ENCODE measurements at regions not wholly inside any gene's neighbourhood (a gene's known extent, or its start where the extent isn't known, plus 50 kb on each side); places are given as distances from the start of the nearest gene placed in this dataset.

DNA sequence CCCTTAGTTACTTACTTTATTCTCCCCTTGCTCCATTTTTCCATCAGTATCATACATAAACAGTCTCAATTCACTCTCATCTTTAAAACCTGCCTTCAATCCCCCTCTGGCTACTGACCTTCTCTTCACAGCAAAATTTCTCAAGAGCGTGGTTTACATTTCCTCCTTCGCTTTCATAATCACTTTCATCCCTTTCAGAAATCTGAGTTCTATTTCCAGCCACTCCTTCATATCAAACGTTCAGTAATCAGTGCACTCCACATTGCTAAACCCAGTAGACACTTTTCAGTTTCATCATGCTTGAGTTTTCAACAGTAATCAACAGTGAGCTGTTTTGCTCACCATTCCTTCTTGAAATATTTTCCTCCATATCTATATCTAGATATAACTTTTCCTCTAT is 176.7 kb upstream of the HSF2 start:
- TF ChIP-seq, protein P1, sequence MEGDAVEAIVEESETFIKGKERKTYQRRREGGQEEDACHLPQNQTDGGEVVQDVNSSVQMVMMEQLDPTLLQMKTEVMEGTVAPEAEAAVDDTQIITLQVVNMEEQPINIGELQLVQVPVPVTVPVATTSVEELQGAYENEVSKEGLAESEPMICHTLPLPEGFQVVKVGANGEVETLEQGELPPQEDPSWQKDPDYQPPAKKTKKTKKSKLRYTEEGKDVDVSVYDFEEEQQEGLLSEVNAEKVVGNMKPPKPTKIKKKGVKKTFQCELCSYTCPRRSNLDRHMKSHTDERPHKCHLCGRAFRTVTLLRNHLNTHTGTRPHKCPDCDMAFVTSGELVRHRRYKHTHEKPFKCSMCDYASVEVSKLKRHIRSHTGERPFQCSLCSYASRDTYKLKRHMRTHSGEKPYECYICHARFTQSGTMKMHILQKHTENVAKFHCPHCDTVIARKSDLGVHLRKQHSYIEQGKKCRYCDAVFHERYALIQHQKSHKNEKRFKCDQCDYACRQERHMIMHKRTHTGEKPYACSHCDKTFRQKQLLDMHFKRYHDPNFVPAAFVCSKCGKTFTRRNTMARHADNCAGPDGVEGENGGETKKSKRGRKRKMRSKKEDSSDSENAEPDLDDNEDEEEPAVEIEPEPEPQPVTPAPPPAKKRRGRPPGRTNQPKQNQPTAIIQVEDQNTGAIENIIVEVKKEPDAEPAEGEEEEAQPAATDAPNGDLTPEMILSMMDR (IDR thresholded peaks at IDR 0.05): no peak
- TF ChIP-seq POLR2A (IDR thresholded peaks at IDR 0.05): no peak

Data from tibial nerve (tissue), 3 donors.